Neural crest cell (in vitro differentiated cells): ENCODE measurements at regions not wholly inside any gene's neighbourhood (a gene's known extent, or its start where the extent isn't known, plus 50 kb on each side); places are given as distances from the start of the nearest gene placed in this dataset.

Experiments
- DNase-seq: peaks from one replicate; pipeline ENCODE4 v3.0.0; 2021; ENCODE audit warnings: low read depth, mixed read lengths, low spot score
- H3K27ac Mint-ChIP-seq: one replicate; pipeline ENCODE4 v1.8.0; 2021; ENCODE audit warnings: mild to moderate bottlenecking, mixed read lengths; ENCODE audit not compliant: unreplicated experiment
- H3K27me3 Mint-ChIP-seq: 2 replicates; pipeline ENCODE4 v1.8.0; 2021; ENCODE audit warnings: low read depth, mild to moderate bottlenecking, mixed read lengths
- H3K36me3 Mint-ChIP-seq: 2 replicates; pipeline ENCODE4 v1.8.0; 2021; ENCODE audit warnings: low read depth, mild to moderate bottlenecking, mixed read lengths
- H3K4me1 Mint-ChIP-seq: 2 replicates; pipeline ENCODE4 v1.8.0; 2021; ENCODE audit warnings: mixed read lengths
- H3K4me3 Mint-ChIP-seq: one replicate; pipeline ENCODE4 v1.8.0; 2021; ENCODE audit warnings: mild to moderate bottlenecking, mixed read lengths
- H3K9me3 Mint-ChIP-seq: 2 replicates; pipeline ENCODE4 v1.8.0; 2021; ENCODE audit warnings: mixed read lengths
- TF ChIP-seq, protein P1 (sequence below): fragments of 200-600 bp; sonication (generic); conservative IDR thresholded peaks from 2 replicates; pipeline ENCODE4 v1.5.0; 2021; ENCODE audit warnings: antibody characterized with exemption, mild to moderate bottlenecking

DNA sequence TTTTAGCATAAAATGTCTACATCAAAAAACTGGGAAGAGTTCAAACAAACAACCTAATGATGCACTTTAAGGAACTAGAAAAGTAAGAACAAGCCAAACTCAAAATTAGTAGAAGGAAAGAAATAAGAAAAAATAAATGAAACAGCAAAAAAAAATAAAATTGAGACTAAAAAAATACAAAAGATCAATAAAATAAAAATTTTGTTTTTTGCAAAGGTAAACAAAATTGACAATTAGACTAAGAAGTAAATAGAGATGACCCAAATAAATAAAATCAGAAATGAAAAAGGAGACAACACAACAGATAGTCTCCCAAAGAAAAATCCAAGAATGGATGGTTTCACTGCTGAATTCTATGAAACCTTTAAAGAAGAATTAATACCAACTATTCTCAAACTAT is 89.6 kb upstream of the MME start:
- no peaks in the 10 kb centered on the region for H3K4me1 Mint-ChIP-seq
- TF ChIP-seq, protein P1, sequence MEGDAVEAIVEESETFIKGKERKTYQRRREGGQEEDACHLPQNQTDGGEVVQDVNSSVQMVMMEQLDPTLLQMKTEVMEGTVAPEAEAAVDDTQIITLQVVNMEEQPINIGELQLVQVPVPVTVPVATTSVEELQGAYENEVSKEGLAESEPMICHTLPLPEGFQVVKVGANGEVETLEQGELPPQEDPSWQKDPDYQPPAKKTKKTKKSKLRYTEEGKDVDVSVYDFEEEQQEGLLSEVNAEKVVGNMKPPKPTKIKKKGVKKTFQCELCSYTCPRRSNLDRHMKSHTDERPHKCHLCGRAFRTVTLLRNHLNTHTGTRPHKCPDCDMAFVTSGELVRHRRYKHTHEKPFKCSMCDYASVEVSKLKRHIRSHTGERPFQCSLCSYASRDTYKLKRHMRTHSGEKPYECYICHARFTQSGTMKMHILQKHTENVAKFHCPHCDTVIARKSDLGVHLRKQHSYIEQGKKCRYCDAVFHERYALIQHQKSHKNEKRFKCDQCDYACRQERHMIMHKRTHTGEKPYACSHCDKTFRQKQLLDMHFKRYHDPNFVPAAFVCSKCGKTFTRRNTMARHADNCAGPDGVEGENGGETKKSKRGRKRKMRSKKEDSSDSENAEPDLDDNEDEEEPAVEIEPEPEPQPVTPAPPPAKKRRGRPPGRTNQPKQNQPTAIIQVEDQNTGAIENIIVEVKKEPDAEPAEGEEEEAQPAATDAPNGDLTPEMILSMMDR, result no peak
- no peak overlapping the region for H3K27ac Mint-ChIP-seq
- H3K4me3 Mint-ChIP-seq, result no peak overlapping the region
- no peak for DNase-seq
- H3K36me3 Mint-ChIP-seq, result peaks cover 3% of the 10 kb centered on the region
- H3K9me3 Mint-ChIP-seq, result no peaks in the 10 kb centered on the region
- no peaks in the 10 kb centered on the region for H3K27me3 Mint-ChIP-seq

DNA sequence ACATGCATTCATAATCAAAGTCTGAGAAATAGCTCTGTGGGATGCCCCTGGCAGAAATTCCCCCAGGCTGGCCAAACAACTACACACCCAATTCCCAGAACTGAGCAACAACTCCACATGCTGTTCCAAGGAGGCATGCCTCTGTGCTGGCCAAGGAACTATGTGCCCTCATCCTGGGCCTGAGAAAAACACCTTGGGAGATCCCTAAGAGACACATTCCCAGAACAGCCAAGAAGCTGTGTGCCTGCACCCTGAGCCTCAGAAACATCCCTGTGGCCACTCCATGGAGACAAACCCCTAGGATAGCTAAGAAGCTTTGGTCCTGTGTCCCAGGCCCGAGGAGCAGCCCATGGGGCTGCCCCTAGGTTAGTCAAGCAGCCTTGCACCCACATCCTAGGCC is 92.3 kb upstream of the MME start:
- no peak for DNase-seq
- TF ChIP-seq, protein P1, result no peak
- no peak overlapping the region for H3K4me3 Mint-ChIP-seq
- peaks cover 3% of the 10 kb centered on the region for H3K36me3 Mint-ChIP-seq
- H3K9me3 Mint-ChIP-seq, result no peaks in the 10 kb centered on the region
- H3K4me1 Mint-ChIP-seq, result peaks cover 4% of the 10 kb centered on the region
- no peak overlapping the region for H3K27ac Mint-ChIP-seq
- no peaks in the 10 kb centered on the region for H3K27me3 Mint-ChIP-seq

DNA sequence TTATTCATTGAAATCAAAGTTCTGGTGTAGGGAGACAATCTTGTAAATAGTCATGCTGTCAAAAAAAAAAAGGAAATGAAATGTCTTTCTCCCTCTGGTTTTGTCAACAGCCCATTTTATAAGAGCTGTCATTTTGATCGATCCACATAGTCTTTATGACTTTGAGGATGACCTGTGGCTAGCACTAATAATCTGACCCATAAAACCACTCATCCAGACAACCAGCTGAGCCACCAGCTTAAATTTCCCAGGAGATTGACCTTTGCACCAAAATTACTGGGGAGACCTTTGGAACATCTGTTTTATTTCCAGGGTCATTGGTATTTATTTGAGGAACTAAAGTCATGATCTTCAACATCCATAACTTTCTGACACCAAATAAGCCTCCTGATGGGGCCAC is 98.5 kb upstream of the MME start:
- no peak for DNase-seq
- Mint-ChIP-seq H3K36me3 (peaks cover 3% of the 10 kb centered on the region), H3K4me3 (no peak overlapping the region), H3K27ac (no peak overlapping the region), H3K27me3 (no peaks in the 10 kb centered on the region), H3K9me3 (no peaks in the 10 kb centered on the region), H3K4me1 (peaks cover 4% of the 10 kb centered on the region)
- TF ChIP-seq, protein P1, result no peak

DNA sequence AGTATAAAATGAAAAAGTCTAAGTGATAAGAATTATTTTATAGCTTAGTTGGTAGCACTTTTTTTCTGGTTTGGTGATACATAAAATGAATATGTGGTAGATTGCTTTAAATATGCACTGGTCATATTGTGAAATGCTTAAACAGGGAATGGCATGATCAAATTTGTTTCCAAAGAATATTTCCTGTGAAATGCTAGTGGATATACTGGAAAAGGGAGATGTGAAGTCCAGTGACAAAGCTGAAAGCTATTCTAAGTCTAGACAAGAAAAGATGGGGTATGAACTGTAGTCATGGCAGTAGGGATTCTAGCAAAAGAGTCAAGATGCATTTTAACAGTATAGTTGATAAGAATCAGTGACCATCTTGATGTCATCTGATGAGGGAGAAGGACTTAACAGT is 98.9 kb upstream of the MME start:
- no peak overlapping the region for H3K4me3 Mint-ChIP-seq
- no peak overlapping the region for H3K27ac Mint-ChIP-seq
- H3K4me1 Mint-ChIP-seq, result peaks cover 4% of the 10 kb centered on the region
- no peaks in the 10 kb centered on the region for H3K9me3 Mint-ChIP-seq
- H3K36me3 Mint-ChIP-seq, result peaks cover 3% of the 10 kb centered on the region
- TF ChIP-seq, protein P1, result no peak
- no peak for DNase-seq
- no peaks in the 10 kb centered on the region for H3K27me3 Mint-ChIP-seq

DNA sequence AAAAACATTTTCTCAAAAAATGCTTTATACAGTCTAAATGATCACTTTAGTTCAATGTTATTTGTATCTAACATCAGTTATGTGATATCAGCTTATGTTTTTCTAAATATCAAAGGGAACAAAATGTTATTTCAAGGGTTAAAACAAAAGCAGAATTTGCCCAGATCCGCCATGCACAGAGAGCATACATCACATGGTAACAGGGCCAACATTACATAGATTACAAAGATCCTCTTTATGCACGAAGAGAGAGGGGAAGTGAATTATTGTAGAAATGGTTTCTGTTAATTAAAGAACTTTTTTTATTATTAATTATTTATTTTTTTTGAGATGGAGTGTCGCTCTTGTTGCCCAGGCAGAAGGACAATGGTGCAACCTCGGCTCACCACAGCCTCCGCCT is 100.8 kb upstream of the MME start:
- Mint-ChIP-seq H3K36me3 (no peaks in the 10 kb centered on the region), H3K4me1 (peaks cover 4% of the 10 kb centered on the region), H3K9me3 (no peaks in the 10 kb centered on the region), H3K27ac (no peak overlapping the region), H3K27me3 (no peaks in the 10 kb centered on the region), H3K4me3 (no peak overlapping the region)
- TF ChIP-seq, protein P1, result no peak
- DNase-seq, result no peak

DNA sequence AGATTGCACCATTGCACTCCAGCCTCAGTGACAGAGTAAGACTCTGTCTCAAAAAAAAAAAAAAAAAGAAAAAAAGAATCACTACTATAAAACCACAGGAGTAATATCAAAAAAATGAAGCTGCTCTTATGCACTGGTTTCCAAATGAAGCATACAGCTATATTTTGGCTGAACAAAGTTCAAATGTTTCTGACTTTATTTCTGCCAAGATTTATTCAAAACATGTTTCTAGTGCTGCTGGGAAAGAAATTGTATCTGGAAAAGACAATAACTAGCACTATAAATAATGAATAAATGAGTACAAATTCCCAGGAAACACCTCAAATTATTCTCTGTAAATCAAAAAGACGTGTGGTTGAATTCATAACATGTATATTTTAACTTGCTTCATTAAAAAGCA is 102.5 kb upstream of the MME start:
- no peak overlapping the region for H3K27ac Mint-ChIP-seq
- H3K9me3 Mint-ChIP-seq, result no peaks in the 10 kb centered on the region
- no peak overlapping the region for H3K4me3 Mint-ChIP-seq
- H3K36me3 Mint-ChIP-seq, result no peaks in the 10 kb centered on the region
- H3K4me1 Mint-ChIP-seq, result no peaks in the 10 kb centered on the region
- no peak for DNase-seq
- TF ChIP-seq, protein P1, result no peak
- H3K27me3 Mint-ChIP-seq, result no peaks in the 10 kb centered on the region
